ENCODE measurements at regions not wholly inside any gene's neighbourhood (a gene's known extent, or its start where the extent isn't known, plus 50 kb on each side); places are given as distances from the start of the nearest gene placed in this dataset.

GRCh38 chr16:85350146-85350728 is 238.0 kb upstream of the CIBAR2 start:
- TF ChIP-seq POLR2AphosphoS5 (IDR thresholded peaks at IDR 0.05) (no peak), CTCF (IDR thresholded peaks at IDR 0.05; ENCODE audit: poor library complexity, severe bottlenecking) (no peak), EP300 (conservative IDR thresholded peaks at IDR 0.05; ENCODE audit: poor library complexity, severe bottlenecking) (no peak), EZH2 (IDR thresholded peaks at IDR 0.05; ENCODE audit: borderline replicate concordance, insufficient read depth, low read length, poor library complexity, severe bottlenecking) (no peak), RAD21 (conservative IDR thresholded peaks at IDR 0.05) (no peak)
